HG03159 (cell line): ENCODE measurements at regions not wholly inside any gene's neighbourhood (a gene's known extent, or its start where the extent isn't known, plus 50 kb on each side); places are given as distances from the start of the nearest gene placed in this dataset.
"Not testable (repeated sequence)": the region's sequence is repeated elsewhere in the genome, so short reads cannot be mapped to it uniquely, and the experiment has no call there.

ENCODE experiments used
- ATAC-seq: cut with Tn5 transposase; IDR thresholded peaks from one replicate; pipeline ENCODE4 v1.9.1; 2021; ENCODE audit warnings: mild to moderate bottlenecking, moderate library complexity; ENCODE audit not compliant: unreplicated experiment

DNA sequence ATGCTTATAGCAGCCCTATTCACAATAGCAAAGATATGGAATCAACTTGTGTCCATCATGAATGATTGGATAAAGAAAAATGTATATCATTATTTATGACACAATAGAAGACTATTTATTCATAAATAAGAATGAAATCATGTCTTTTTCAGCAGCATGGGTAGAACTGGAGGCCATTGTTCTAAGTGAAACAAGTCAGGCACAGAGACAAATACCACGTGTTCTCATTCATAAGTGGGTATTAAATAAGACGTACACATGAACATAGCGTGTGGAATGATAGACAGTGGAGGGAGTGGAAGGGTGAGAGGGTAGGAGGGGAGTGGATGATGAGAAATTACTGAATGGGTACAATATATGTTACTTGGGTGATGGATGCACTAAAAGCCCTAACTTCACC lies 762.4 kb downstream of the REEP3 start:
- ATAC-seq = no peak

DNA sequence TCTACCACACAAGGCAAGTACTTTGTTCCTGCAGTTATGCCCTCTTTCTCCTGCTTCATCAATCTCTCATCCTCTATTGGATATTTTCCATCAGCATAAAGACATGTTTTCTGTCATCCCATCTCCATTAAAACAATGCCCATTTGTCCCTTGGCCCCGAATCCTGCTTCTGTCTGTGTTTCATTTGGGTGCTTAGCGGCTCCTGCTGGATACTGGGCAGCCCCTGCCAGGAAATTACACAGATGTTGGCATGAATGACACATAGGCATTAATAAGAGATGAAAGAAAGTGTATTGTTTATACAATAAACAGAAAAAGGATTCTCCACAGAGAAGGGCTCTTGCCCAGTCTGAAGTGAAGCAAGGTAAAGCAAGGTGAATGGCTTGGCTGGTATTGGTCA lies 765.3 kb downstream of the REEP3 start:
- no peak for ATAC-seq

DNA sequence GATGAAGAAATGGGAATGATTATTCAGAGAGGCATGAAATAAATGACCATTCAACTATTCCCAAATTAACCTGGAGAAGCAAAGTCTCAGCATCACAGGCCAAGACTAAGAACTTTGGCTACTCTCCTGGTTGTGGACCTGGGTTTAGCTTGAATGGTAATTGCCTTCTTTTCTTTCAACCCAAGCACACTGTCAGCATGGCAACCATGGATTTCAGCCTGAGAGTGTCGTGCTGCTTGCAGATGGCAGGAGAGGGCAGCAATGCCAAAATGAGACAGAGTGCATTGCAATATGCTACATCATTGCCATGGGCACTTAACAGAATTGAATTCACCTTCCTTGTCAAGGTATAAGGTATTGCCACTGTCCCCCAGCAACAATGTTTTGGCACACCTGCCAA lies 767.2 kb downstream of the REEP3 start:
- ATAC-seq = no peak

DNA sequence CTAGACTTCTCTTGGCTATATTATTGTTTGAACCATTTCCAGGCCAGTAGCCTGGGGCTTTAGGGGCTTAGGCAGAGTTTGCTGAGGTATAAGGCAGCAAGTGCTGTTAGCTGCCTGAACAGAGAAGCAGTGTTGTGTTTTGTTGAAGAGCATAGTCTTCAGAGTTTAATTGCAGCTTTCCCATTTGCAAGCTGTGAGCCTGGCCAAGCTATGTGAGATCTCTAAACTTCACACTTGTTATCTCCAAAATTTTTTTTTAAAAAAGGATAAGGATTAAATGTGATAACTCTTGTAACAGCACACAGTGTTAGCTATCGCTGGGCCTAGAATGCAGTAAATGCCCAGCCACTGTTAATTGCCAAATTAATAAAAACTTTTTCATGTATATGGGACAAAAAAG lies 782.4 kb downstream of the REEP3 start:
- ATAC-seq = no peak

DNA sequence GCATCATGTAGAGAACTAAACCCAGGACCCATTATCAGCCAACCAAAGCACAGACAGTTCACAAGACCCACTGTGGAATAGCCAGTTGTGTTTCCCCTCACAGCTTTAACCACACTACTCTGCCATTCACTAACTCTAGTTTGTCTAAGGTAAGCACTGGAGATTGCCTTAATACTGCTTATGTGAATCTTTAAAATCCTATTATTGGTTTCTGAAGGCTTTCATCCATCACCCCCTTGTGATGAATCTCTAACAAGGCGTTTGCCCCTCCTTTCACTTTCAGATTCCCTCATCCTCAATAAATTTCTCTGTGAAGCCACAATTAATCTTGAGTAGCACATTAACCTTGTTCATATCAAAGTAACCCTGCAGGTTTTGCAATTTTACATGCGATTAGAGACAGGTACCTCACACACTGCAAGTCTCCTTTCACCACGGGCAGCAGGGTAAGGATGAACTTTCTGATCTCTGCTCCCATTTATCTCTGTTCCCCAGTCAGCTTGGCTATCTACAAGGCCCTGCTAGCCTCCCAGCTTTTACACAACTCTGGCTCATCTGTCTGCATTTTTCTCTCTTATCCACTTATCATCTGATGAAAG lies 785.6 kb downstream of the REEP3 start:
- ATAC-seq = no peak

DNA sequence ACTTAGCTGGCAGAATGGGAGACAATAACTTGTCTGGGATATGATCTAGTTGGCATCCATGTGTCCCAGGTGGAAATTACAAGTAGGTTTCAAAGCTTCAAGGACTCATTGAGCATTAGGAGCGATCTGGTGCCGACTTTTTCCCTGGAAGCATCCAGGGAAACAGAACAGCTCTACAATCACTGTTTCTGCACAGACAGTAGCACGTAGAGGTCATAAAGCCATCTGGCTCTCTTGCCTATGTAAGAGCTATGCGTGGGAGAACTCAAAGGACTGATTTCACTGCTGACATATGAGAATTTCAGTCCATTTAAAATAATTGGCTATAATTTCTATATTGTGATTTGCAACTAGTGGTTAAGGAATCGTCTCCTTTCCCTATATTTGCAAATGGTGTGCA lies 791.7 kb downstream of the REEP3 start:
- no peak for ATAC-seq

DNA sequence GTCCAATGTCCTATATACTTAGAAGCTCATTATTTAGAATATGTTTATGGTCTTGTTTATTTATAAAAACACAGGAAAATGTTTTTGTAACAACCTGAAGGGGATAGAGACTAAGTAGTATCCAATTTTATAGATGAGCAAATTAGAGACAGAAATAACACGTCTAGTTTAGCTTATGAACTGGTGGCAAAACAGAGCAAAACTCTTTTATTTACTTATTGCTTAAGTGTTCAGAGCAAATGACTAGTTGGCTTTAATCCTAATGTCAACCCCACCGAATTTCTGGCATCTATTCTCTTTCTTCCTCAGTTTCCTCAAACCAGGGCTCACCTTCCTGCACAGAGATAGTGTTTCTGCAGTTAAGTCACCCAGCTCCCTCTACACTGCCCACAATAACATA lies 792.8 kb downstream of the REEP3 start:
- no peak for ATAC-seq

- no peak for ATAC-seq
Observed at GRCh38 chr10:64316416-64316815, 795.2 kb downstream of the REEP3 start.

GRCh38 chr10:64316833-64317232 lies 795.6 kb downstream of the REEP3 start:
- ATAC-seq = no peak

DNA sequence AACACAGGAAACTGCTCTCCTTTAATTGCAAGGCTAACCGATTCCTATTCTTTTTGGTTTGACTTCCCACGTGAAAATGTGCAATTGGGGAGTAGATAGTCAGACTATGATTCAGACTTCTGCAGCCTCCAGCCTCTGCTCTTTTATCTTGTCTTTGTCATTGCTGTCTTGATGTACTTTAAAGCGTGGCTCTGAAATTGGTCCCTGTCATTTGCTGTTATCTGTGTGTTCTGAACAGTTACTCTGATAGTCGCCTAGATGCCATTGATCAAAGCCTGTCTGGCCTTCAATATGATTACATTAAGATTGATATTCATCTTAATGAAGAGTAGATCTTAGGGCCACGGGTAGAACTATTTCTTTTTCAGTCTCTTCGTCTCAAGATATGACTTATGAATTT lies 799.2 kb downstream of the REEP3 start:
- ATAC-seq = no peak

- ATAC-seq = no peak
Observed at GRCh38 chr10:64329510-64329909, 808.3 kb downstream of the REEP3 start.

DNA sequence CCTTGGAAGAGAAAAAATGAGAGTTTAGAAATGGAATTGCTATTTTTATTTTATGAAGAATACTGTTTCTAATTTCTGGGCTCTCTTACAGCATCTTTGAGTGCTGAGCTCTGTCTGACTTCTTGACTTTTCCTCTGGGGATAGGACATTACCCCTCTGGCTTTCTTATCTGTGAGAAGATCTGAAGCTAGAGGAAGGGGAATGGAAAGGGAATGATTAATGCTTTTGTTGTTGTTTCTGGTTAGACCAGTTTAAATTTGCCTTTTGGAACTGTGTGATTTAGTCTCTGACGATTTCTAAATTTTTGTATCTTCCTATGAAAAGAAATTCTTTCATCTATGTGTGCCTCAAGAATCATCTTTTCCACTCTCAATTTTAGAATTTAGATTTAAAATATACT lies 811.4 kb downstream of the REEP3 start:
- no peak for ATAC-seq

GRCh38 chr10:64334084-64334483 lies 812.9 kb downstream of the REEP3 start:
- no peak for ATAC-seq

DNA sequence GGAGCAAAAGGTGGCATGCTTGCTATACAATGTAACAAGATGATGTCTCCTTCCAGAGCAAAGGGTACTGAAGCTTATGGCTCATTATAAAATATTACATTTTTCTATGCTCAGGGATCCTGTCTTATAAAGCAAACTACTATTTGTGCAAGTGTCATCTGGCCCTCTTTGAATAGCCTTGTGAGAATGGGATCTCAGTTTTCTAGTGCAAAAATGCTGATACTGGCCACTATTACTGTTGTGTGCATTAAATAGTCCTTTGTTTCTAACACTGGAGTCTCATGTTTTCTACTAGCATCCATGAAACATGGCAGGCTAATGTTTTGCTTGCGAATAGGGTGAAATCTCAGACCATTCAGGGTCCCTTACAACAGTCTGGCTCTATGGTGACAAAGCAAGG lies 823.0 kb downstream of the REEP3 start:
- no peak for ATAC-seq

DNA sequence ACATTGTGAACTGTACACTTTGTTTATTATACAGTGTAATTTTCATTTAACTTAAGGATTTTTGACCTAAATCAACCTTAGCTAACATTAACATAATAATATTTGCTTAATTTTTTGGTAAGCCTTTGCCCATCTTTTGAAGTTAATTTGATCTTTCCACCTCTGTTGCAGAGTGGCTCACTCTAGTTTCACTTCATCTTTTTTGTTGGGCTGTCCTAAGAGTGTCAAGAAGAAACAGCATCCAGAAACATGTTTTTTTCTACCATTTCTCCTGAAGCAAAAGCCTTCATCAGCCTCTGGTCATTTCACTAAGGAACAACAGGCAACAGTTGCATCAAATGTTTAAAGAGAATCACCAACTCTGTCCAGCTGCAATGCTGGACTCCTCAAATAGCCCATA lies 824.7 kb downstream of the REEP3 start:
- no peak for ATAC-seq

DNA sequence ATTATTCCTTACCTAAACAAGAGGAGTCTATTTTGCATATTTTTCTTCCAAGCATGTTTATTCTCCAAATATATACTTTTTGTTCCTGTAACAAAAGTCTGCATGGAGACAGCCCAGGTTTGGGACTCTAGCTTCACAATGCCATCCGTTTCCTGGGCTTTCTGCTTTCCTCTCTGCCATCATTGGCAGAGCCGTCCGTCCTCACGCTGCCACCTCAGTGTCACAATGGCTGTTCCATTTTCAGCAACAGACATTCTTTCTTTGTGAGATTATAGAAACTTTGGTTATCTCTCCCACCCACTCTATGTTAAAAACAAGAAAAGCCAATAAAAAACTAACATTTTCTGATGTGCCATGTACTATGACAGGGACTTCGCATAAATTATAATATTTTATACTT lies 825.2 kb downstream of the REEP3 start:
- no peak for ATAC-seq

DNA sequence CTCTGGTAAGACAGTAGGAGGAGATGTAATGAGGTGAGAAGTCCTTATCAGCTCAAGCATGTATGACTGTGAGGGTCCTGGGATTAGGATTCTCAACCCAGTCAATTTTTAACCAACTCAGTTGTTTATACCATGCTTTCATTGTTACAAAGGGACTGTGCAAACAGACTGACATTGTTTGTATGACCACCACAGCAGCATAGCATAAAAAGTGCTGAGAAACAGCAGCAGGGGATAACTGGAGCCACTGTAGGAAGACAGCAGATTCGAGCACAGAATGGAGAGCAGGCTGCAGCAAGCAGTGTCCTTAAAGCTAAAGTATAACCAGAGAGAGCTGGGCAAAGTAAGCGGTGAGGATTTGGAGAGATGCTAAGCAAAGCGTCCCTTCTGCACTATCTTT lies 829.5 kb downstream of the REEP3 start:
- ATAC-seq = no peak

- no peak for ATAC-seq
Observed at GRCh38 chr10:64358907-64359306, 837.7 kb downstream of the REEP3 start.

DNA sequence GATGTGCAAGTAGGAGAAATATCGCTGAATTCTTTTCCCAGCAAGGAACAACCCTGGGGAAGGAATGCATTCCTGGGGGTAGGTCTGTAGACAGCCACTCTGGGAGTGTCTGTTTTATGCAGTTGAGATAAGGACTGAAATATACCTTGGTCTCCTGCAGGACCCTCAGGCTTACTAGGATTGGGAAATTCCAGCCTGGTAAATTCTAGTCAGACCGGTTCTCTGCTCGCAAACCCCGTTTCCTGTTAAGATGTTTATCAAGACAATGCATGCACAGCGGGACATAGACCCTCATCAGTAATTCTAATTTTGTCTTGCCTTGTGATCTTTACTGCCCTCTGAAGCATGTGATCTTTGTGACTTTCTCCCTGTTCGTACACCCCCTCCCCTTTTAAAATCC lies 839.0 kb downstream of the REEP3 start:
- ATAC-seq = not testable (repeated sequence)

DNA sequence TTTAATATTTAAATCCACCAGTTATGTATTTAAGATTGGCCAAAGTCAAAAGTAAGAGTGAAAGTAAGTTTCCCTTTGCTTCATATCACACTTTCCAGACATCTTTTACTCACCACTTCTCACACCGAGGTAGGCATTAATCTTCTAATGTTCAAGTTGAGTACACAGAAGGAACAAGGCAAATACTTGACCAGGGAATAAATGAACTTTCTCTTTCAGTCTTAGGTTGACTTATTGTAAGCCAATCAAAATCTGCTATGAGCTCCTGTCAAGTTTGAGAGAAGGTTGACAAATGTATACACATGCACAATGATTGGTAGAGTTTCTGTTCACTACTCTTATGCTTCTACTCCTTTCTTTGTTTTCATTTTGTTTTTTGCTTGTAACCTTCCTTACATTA lies 842.5 kb downstream of the REEP3 start:
- no peak for ATAC-seq

- ATAC-seq = no peak
Observed at GRCh38 chr10:64365663-64366062, 844.5 kb downstream of the REEP3 start.

DNA sequence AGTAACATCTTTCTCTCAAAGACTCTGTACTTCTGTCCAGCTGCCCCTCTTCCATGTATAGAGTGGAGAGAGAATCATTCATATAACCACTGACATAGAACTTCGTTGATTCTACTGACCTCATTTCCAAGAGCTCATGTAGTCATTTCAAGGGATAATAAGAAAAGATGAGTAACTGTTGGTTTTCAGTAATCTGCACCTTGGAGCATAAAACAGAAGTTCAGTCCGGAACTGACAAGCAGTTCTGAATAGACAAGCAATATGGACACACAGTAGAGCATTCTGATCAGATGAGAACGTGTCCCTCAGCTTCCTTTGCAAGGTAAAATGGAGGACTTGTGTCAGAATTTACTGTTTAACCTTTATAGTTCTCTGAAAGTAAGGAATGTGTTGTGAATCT lies 847.1 kb downstream of the REEP3 start:
- no peak for ATAC-seq

- ATAC-seq = no peak
Observed at GRCh38 chr10:64369885-64370773, 848.9 kb downstream of the REEP3 start.
